ENCODE measurements at regions not wholly inside any gene's neighbourhood (a gene's known extent, or its start where the extent isn't known, plus 50 kb on each side); places are given as distances from the start of the nearest gene placed in this dataset.

- Histone ChIP-seq H2AFZ (ENCODE audit: low read length) (no peak overlapping the region), H3K4me1 (ENCODE audit: insufficient read depth, low read length, poor library complexity, severe bottlenecking) (no peaks in the 10 kb centered on the region), H3K36me3 (ENCODE audit: insufficient read depth, low read length) (no peaks in the 10 kb centered on the region), H3K9me2 (ENCODE audit: insufficient read depth, low read length) (no peaks in the 10 kb centered on the region), H3K9me3 (ENCODE audit: low read length) (no peaks in the 10 kb centered on the region), H3K4me3 (ENCODE audit: low read depth, low read length, poor library complexity, severe bottlenecking) (no peak overlapping the region), H4K20me1 (ENCODE audit: insufficient read depth, low read length) (no peaks in the 10 kb centered on the region), H3K79me2 (ENCODE audit: insufficient read depth, low read depth, low read length) (no peaks in the 10 kb centered on the region), H3K4me2 (ENCODE audit: low read length) (no peak overlapping the region), H3K27ac (ENCODE audit: low read depth, low read length, poor library complexity, severe bottlenecking) (no peak overlapping the region)
- no TSS peak for BruUV-seq (replicated peaks)
- intact Hi-C loops (cut with micrococcal nuclease; ENCODE audit: unreplicated experiment), result no loop called here
- ChIA-PET POLR2A (no interaction called here), CTCF (ENCODE audit: unreplicated experiment) (no interaction called here)
- no peak for DNase-seq (ENCODE audit: low spot score)
- TF ChIP-seq EZH2phosphoT487 (IDR thresholded peaks at IDR 0.05; ENCODE audit: borderline replicate concordance, low read depth, low read length) (no peak), CTCF (conservative IDR thresholded peaks at IDR 0.05; ENCODE audit: low read length) (no peak)
These were observed 66.6 kb upstream of the GDNF start for GRCh38 chr5:37906416-37906815.

GRCh38 chr5:37905230-37905629, 65.4 kb upstream of the GDNF start:
- Histone ChIP-seq H2AFZ (ENCODE audit: low read length) (no peak overlapping the region), H3K9me2 (ENCODE audit: insufficient read depth, low read length) (no peaks in the 10 kb centered on the region), H3K9me3 (ENCODE audit: low read length) (no peaks in the 10 kb centered on the region), H3K79me2 (ENCODE audit: insufficient read depth, low read depth, low read length) (no peaks in the 10 kb centered on the region), H3K4me1 (ENCODE audit: insufficient read depth, low read length, poor library complexity, severe bottlenecking) (no peaks in the 10 kb centered on the region), H3K4me2 (ENCODE audit: low read length) (no peak overlapping the region), H3K36me3 (ENCODE audit: insufficient read depth, low read length) (no peaks in the 10 kb centered on the region), H3K27ac (ENCODE audit: low read depth, low read length, poor library complexity, severe bottlenecking) (no peak overlapping the region), H3K4me3 (ENCODE audit: low read depth, low read length, poor library complexity, severe bottlenecking) (no peak overlapping the region), H4K20me1 (ENCODE audit: insufficient read depth, low read length) (no peaks in the 10 kb centered on the region)
- BruUV-seq (replicated peaks), result no TSS peak
- ChIA-PET CTCF (ENCODE audit: unreplicated experiment) (no interaction called here), POLR2A (no interaction called here)
- TF ChIP-seq CTCF (conservative IDR thresholded peaks at IDR 0.05; ENCODE audit: low read length) (no peak), EZH2phosphoT487 (IDR thresholded peaks at IDR 0.05; ENCODE audit: borderline replicate concordance, low read depth, low read length) (no peak)
- intact Hi-C loops (cut with micrococcal nuclease; ENCODE audit: unreplicated experiment), result no loop called here
- DNase-seq (ENCODE audit: low spot score), result no peak

GRCh38 chr5:37902323-37902722, 62.5 kb upstream of the GDNF start:
- Histone ChIP-seq H2AFZ (ENCODE audit: low read length) (no peak overlapping the region), H3K27ac (ENCODE audit: low read depth, low read length, poor library complexity, severe bottlenecking) (no peak overlapping the region), H3K4me1 (ENCODE audit: insufficient read depth, low read length, poor library complexity, severe bottlenecking) (no peaks in the 10 kb centered on the region), H3K79me2 (ENCODE audit: insufficient read depth, low read depth, low read length) (no peaks in the 10 kb centered on the region), H4K20me1 (ENCODE audit: insufficient read depth, low read length) (no peaks in the 10 kb centered on the region), H3K9me3 (ENCODE audit: low read length) (no peaks in the 10 kb centered on the region), H3K4me3 (ENCODE audit: low read depth, low read length, poor library complexity, severe bottlenecking) (no peak overlapping the region), H3K9me2 (ENCODE audit: insufficient read depth, low read length) (no peaks in the 10 kb centered on the region), H3K4me2 (ENCODE audit: low read length) (no peak overlapping the region), H3K36me3 (ENCODE audit: insufficient read depth, low read length) (no peaks in the 10 kb centered on the region)
- BruUV-seq (replicated peaks), result no TSS peak
- DNase-seq (ENCODE audit: low spot score), result no peak
- ChIA-PET CTCF (ENCODE audit: unreplicated experiment) (no interaction called here), POLR2A (no interaction called here)
- intact Hi-C loops (cut with micrococcal nuclease; ENCODE audit: unreplicated experiment), result no loop called here
- TF ChIP-seq CTCF (conservative IDR thresholded peaks at IDR 0.05; ENCODE audit: low read length) (no peak), EZH2phosphoT487 (IDR thresholded peaks at IDR 0.05; ENCODE audit: borderline replicate concordance, low read depth, low read length) (no peak)

Measured in OCI-LY7 (cell line).